CD4-positive, alpha-beta memory T cell (primary cell): ENCODE measurements at regions not wholly inside any gene's neighbourhood (a gene's known extent, or its start where the extent isn't known, plus 50 kb on each side); places are given as distances from the start of the nearest gene placed in this dataset.

Source experiments
- CTCF ChIA-PET: fragments of 350-600 bp; sonication (Branson Sonifier 250); formaldehyde crosslinking; loops from one replicate; lab custom pipeline; 2021; ENCODE audit warnings: inconsistent platforms; ENCODE audit not compliant: partially characterized antibody; lab: Charles Lee
- POLR2A ChIA-PET: fragments of 350-600 bp; sonication (Branson Sonifier 250); formaldehyde crosslinking; loops from one replicate; lab custom pipeline; 2021; ENCODE audit not compliant: partially characterized antibody; lab: Charles Lee
- DNase-seq, 5 donors: peaks; one replicate each; pipeline versions ENCODE4 v3.0.0 to v3.0.0-alpha.2; 2020 to 2022; ENCODE audit warnings: mixed read lengths in 1 of 5
- H3K27ac ChIP-seq: one replicate; pipeline ENCODE4 v1.7.0; 2013; ENCODE audit warnings: low read depth, low read length
- H3K27me3 ChIP-seq: 2 replicates; pipeline ENCODE4 v1.7.0; 2013; ENCODE audit warnings: mild to moderate bottlenecking, low read length, moderate library complexity; ENCODE audit not compliant: insufficient read depth
- H3K36me3 ChIP-seq: 2 replicates; pipeline ENCODE4 v1.7.0; 2013; ENCODE audit warnings: mild to moderate bottlenecking, low read length, moderate library complexity; ENCODE audit not compliant: insufficient read depth
- H3K4me1 ChIP-seq: 2 replicates; pipeline ENCODE4 v1.7.0; 2013; ENCODE audit warnings: mild to moderate bottlenecking, low read length, moderate library complexity; ENCODE audit not compliant: insufficient read depth
- H3K4me3 ChIP-seq, 2 donors: one replicate each; pipeline ENCODE4 v1.7.0; 2013; ENCODE audit warnings: low read length in 2 of 2, mild to moderate bottlenecking in 1 of 2
- H3K9me3 ChIP-seq, 2 donors: one replicate each; pipeline ENCODE4 v1.7.0; 2013; ENCODE audit warnings: low read length in 2 of 2, control low read depth in 1 of 2; ENCODE audit not compliant: control insufficient read depth in 1 of 2
- H3K27ac Mint-ChIP-seq, 7 donors: one replicate each; pipeline ENCODE4 v1.8.0; 2020 to 2021; ENCODE audit warnings: mixed read lengths in 7 of 7, mild to moderate bottlenecking in 6 of 7, inconsistent platforms in 3 of 7, moderate library complexity in 3 of 7
- H3K27me3 Mint-ChIP-seq, 2 donors: one replicate each; pipeline ENCODE4 v1.8.0; 2020 to 2021; ENCODE audit warnings: mixed read lengths in 2 of 2
- H3K36me3 Mint-ChIP-seq, 2 donors: one replicate each; pipeline ENCODE4 v1.8.0; 2020 to 2021; ENCODE audit warnings: mixed read lengths in 2 of 2, inconsistent platforms in 1 of 2, mild to moderate bottlenecking in 1 of 2
- H3K4me1 Mint-ChIP-seq, 4 donors: one replicate each; pipeline ENCODE4 v1.8.0; 2020 to 2021; ENCODE audit warnings: mixed read lengths in 4 of 4, mild to moderate bottlenecking in 1 of 4
- H3K4me3 Mint-ChIP-seq, 8 donors: one replicate each; pipeline ENCODE4 v1.8.0; 2020 to 2021; ENCODE audit warnings: mixed read lengths in 8 of 8, mild to moderate bottlenecking in 7 of 8, moderate library complexity in 6 of 8, inconsistent platforms in 3 of 8
- H3K9me3 Mint-ChIP-seq, 8 donors: one replicate each; pipeline ENCODE4 v1.8.0; 2020 to 2021; ENCODE audit warnings: mixed read lengths in 8 of 8, mild to moderate bottlenecking in 5 of 8, inconsistent platforms in 3 of 8, moderate library complexity in 1 of 8
- intact Hi-C: fragments of 100-400 bp; cut with micrococcal nuclease; formaldehyde crosslinking; loops from one replicate; pipeline ENCODE4 v1.15.1; 2023

GRCh38 chr3:106699122-106699521 is 678.1 kb upstream of the CCDC54 start:
- H3K9me3 Mint-ChIP-seq = no peaks in the 10 kb centered on the region
- DNase-seq = no peak
- Histone ChIP-seq H3K27me3 (no peaks in the 10 kb centered on the region), H3K4me1 (no peaks in the 10 kb centered on the region), H3K9me3 (no peaks in the 10 kb centered on the region), H3K36me3 (no peaks in the 10 kb centered on the region), H3K27ac (no peak overlapping the region), H3K4me3 (no peak overlapping the region)
- CTCF ChIA-PET = no interaction called here
- no peak overlapping the region for H3K4me3 Mint-ChIP-seq
- POLR2A ChIA-PET = no interaction called here
- intact Hi-C loops = no loop called here
- H3K36me3 Mint-ChIP-seq = no peaks in the 10 kb centered on the region
- H3K27ac Mint-ChIP-seq = peak overlapping the region in 1 of 7 donors; percentile 41
- H3K27me3 Mint-ChIP-seq = peaks cover 1% of the 10 kb centered on the region in 2 donors
- H3K4me1 Mint-ChIP-seq = no peaks in the 10 kb centered on the region

GRCh38 chr3:106700981-106701380 is 676.3 kb upstream of the CCDC54 start:
- no peak for DNase-seq
- Histone ChIP-seq H3K9me3 (no peaks in the 10 kb centered on the region), H3K27me3 (no peaks in the 10 kb centered on the region), H3K4me3 (no peak overlapping the region), H3K36me3 (no peaks in the 10 kb centered on the region), H3K4me1 (no peaks in the 10 kb centered on the region), H3K27ac (no peak overlapping the region)
- Mint-ChIP-seq H3K36me3 (no peaks in the 10 kb centered on the region), H3K4me1 (no peaks in the 10 kb centered on the region), H3K27ac (no peak overlapping the region), H3K4me3 (no peak overlapping the region), H3K27me3 (peaks cover 1% of the 10 kb centered on the region in 2 donors), H3K9me3 (no peaks in the 10 kb centered on the region)
- POLR2A ChIA-PET = no interaction called here
- CTCF ChIA-PET = no interaction called here
- intact Hi-C loops = no loop called here

GRCh38 chr3:106703524-106703923 is 673.7 kb upstream of the CCDC54 start:
- Histone ChIP-seq H3K36me3 (no peaks in the 10 kb centered on the region), H3K27ac (no peak overlapping the region), H3K9me3 (no peaks in the 10 kb centered on the region), H3K4me1 (no peaks in the 10 kb centered on the region), H3K4me3 (no peak overlapping the region), H3K27me3 (no peaks in the 10 kb centered on the region)
- intact Hi-C loops = no loop called here
- Mint-ChIP-seq H3K27me3 (peaks cover 1% of the 10 kb centered on the region in 2 donors), H3K27ac (no peak overlapping the region), H3K9me3 (no peaks in the 10 kb centered on the region), H3K36me3 (no peaks in the 10 kb centered on the region), H3K4me3 (no peak overlapping the region), H3K4me1 (no peaks in the 10 kb centered on the region)
- CTCF ChIA-PET = no interaction called here
- POLR2A ChIA-PET = no interaction called here
- no peak for DNase-seq

- DNase-seq = no peak
- CTCF ChIA-PET = no interaction called here
- H3K4me3 ChIP-seq = no peak overlapping the region
- Mint-ChIP-seq H3K36me3 (no peaks in the 10 kb centered on the region), H3K27me3 (no peaks in the 10 kb centered on the region), H3K27ac (no peak overlapping the region), H3K9me3 (no peaks in the 10 kb centered on the region), H3K4me3 (no peak overlapping the region), H3K4me1 (peaks cover 0 to 1% (median 0%) of the 10 kb centered on the region in 4 donors)
- H3K9me3 ChIP-seq = no peaks in the 10 kb centered on the region
- H3K27ac ChIP-seq = no peak overlapping the region
- POLR2A ChIA-PET = no interaction called here
- H3K4me1 ChIP-seq = no peaks in the 10 kb centered on the region
- intact Hi-C loops = no loop called here
- H3K36me3 ChIP-seq = no peaks in the 10 kb centered on the region
- H3K27me3 ChIP-seq = no peaks in the 10 kb centered on the region
Observed at GRCh38 chr3:106707347-106707746, 669.9 kb upstream of the CCDC54 start.

- ChIA-PET CTCF (no interaction called here), POLR2A (no interaction called here)
- Histone ChIP-seq H3K4me1 (no peaks in the 10 kb centered on the region), H3K36me3 (no peaks in the 10 kb centered on the region), H3K9me3 (no peaks in the 10 kb centered on the region), H3K4me3 (no peak overlapping the region), H3K27me3 (no peaks in the 10 kb centered on the region), H3K27ac (no peak overlapping the region)
- intact Hi-C loops = no loop called here
- H3K27me3 Mint-ChIP-seq = peaks cover 1% of the 10 kb centered on the region in 2 donors
- H3K4me1 Mint-ChIP-seq = peaks cover 0 to 1% (median 0%) of the 10 kb centered on the region in 4 donors
- H3K4me3 Mint-ChIP-seq = no peak overlapping the region
- no peak for DNase-seq
- no peaks in the 10 kb centered on the region for H3K36me3 Mint-ChIP-seq
- no peaks in the 10 kb centered on the region for H3K9me3 Mint-ChIP-seq
- H3K27ac Mint-ChIP-seq = no peak overlapping the region
Observed at GRCh38 chr3:106710596-106710995, 666.6 kb upstream of the CCDC54 start.

GRCh38 chr3:106711650-106712049 is 665.6 kb upstream of the CCDC54 start:
- intact Hi-C loops = no loop called here
- Histone ChIP-seq H3K9me3 (no peaks in the 10 kb centered on the region), H3K4me1 (no peaks in the 10 kb centered on the region), H3K27ac (no peak overlapping the region), H3K27me3 (no peaks in the 10 kb centered on the region), H3K4me3 (no peak overlapping the region), H3K36me3 (no peaks in the 10 kb centered on the region)
- CTCF ChIA-PET = no interaction called here
- Mint-ChIP-seq H3K27ac (no peak overlapping the region), H3K4me1 (peaks cover 0 to 1% (median 0%) of the 10 kb centered on the region in 4 donors), H3K9me3 (no peaks in the 10 kb centered on the region), H3K36me3 (no peaks in the 10 kb centered on the region), H3K4me3 (no peak overlapping the region), H3K27me3 (peaks cover 1% of the 10 kb centered on the region in 2 donors)
- no peak for DNase-seq
- POLR2A ChIA-PET = no interaction called here

- Histone ChIP-seq H3K9me3 (no peaks in the 10 kb centered on the region), H3K36me3 (no peaks in the 10 kb centered on the region), H3K4me3 (no peak overlapping the region), H3K27me3 (no peaks in the 10 kb centered on the region), H3K27ac (no peak overlapping the region), H3K4me1 (no peaks in the 10 kb centered on the region)
- intact Hi-C loops = no loop called here
- no peaks in the 10 kb centered on the region for H3K9me3 Mint-ChIP-seq
- POLR2A ChIA-PET = no interaction called here
- no peak overlapping the region for H3K27ac Mint-ChIP-seq
- CTCF ChIA-PET = no interaction called here
- peaks cover 1% of the 10 kb centered on the region in 2 donors for H3K27me3 Mint-ChIP-seq
- no peak overlapping the region for H3K4me3 Mint-ChIP-seq
- H3K4me1 Mint-ChIP-seq = peaks cover 0 to 3% (median 0%) of the 10 kb centered on the region in 4 donors
- no peaks in the 10 kb centered on the region for H3K36me3 Mint-ChIP-seq
- no peak for DNase-seq
Observed at GRCh38 chr3:106714400-106714799, 662.8 kb upstream of the CCDC54 start.

GRCh38 chr3:106715286-106715685 is 662.0 kb upstream of the CCDC54 start:
- H3K4me3 ChIP-seq = no peak overlapping the region
- H3K36me3 ChIP-seq = no peaks in the 10 kb centered on the region
- intact Hi-C loops = no loop called here
- no peak for DNase-seq
- H3K27me3 Mint-ChIP-seq = peaks cover 1% of the 10 kb centered on the region in 2 donors
- H3K9me3 ChIP-seq = no peaks in the 10 kb centered on the region
- no peak overlapping the region for H3K27ac Mint-ChIP-seq
- H3K27ac ChIP-seq = no peak overlapping the region
- ChIA-PET POLR2A (no interaction called here), CTCF (no interaction called here)
- no peaks in the 10 kb centered on the region for H3K4me1 ChIP-seq
- H3K9me3 Mint-ChIP-seq = no peaks in the 10 kb centered on the region
- no peaks in the 10 kb centered on the region for H3K36me3 Mint-ChIP-seq
- no peak overlapping the region for H3K4me3 Mint-ChIP-seq
- H3K4me1 Mint-ChIP-seq = peaks cover 0 to 3% (median 0%) of the 10 kb centered on the region in 4 donors
- no peaks in the 10 kb centered on the region for H3K27me3 ChIP-seq
